ENCODE measurements at regions not wholly inside any gene's neighbourhood (a gene's known extent, or its start where the extent isn't known, plus 50 kb on each side); places are given as distances from the start of the nearest gene placed in this dataset.

DNA sequence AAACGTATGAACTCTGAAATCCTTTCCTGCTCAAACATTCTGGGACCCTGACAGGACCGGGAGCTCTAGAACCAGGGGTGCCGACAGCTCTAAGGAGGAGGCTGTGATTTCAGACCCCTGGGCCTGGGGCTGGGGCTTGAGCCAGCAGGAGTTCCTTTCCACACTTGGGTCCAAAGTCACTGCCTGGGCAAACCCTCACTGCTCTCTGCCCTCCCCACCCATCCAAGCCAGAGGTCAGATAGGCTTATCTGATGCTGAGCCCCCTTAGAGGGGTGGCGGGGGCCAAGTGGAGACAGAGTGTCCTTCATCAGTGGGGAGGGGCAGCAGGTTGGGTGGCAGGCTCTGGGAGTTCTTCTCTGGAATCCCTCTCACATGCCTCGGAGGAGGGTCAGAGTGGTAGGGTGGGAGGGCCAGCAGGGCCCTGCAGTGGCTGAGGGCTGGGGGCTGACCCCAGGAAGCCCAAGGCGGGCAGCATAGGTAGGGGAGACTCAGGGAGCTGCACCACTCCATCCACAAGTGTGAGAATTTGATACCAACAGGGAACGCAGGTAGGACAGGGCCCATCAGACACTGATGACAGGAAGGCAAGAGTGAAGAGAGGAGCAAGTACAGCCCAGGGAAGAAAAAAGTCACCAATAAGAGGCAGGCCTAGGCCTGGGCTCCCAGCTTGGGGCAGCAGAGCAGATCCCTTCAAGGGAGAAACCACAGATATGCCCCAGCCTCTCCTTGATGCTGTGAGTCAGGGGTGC lies 121.0 kb downstream of the MRPL14 start (continued):
- TF ChIP-seq ATF6 (CRISPR knock-in tag; conservative IDR thresholded peaks at IDR 0.05) (no peak), ZMYM3 (CRISPR knock-in tag; IDR thresholded peaks at IDR 0.05) (peak; percentile 12; the same call in 1 of the 2 replicates), KDM3A (CRISPR knock-in tag; IDR thresholded peaks at IDR 0.05; ENCODE audit: low read depth) (no peak), TEAD2 (CRISPR knock-in tag; IDR thresholded peaks at IDR 0.05) (no peak), ZNF546 (CRISPR knock-in tag; conservative IDR thresholded peaks at IDR 0.05) (no peak), ZNF691 (CRISPR knock-in tag; IDR thresholded peaks at IDR 0.05; ENCODE audit: borderline replicate concordance, low read depth) (no peak), ZNF614 (CRISPR knock-in tag; IDR thresholded peaks at IDR 0.05; ENCODE audit: borderline replicate concordance) (no peak), ZNF570 (CRISPR knock-in tag; IDR thresholded peaks at IDR 0.05; ENCODE audit: borderline replicate concordance) (no peak), ZNF3 (CRISPR knock-in tag; IDR thresholded peaks at IDR 0.05) (no peak), ZNF747 (CRISPR knock-in tag; IDR thresholded peaks at IDR 0.05; ENCODE audit: borderline replicate concordance) (0 out of 2 replicates have a peak, but pooled peaks have one; percentile 39), ZBTB7B (CRISPR knock-in tag; IDR thresholded peaks at IDR 0.05) (peak; percentile 67; the same call in 1 of the 2 replicates), ZNF563 (CRISPR knock-in tag; IDR thresholded peaks at IDR 0.05) (no peak), ZFAT (CRISPR knock-in tag; conservative IDR thresholded peaks at IDR 0.05) (no peak), ZBTB7A (CRISPR knock-in tag; IDR thresholded peaks at IDR 0.05) (peak; percentile 96)
- TF ChIP-seq, protein P1, sequence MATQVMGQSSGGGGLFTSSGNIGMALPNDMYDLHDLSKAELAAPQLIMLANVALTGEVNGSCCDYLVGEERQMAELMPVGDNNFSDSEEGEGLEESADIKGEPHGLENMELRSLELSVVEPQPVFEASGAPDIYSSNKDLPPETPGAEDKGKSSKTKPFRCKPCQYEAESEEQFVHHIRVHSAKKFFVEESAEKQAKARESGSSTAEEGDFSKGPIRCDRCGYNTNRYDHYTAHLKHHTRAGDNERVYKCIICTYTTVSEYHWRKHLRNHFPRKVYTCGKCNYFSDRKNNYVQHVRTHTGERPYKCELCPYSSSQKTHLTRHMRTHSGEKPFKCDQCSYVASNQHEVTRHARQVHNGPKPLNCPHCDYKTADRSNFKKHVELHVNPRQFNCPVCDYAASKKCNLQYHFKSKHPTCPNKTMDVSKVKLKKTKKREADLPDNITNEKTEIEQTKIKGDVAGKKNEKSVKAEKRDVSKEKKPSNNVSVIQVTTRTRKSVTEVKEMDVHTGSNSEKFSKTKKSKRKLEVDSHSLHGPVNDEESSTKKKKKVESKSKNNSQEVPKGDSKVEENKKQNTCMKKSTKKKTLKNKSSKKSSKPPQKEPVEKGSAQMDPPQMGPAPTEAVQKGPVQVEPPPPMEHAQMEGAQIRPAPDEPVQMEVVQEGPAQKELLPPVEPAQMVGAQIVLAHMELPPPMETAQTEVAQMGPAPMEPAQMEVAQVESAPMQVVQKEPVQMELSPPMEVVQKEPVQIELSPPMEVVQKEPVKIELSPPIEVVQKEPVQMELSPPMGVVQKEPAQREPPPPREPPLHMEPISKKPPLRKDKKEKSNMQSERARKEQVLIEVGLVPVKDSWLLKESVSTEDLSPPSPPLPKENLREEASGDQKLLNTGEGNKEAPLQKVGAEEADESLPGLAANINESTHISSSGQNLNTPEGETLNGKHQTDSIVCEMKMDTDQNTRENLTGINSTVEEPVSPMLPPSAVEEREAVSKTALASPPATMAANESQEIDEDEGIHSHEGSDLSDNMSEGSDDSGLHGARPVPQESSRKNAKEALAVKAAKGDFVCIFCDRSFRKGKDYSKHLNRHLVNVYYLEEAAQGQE (IDR thresholded peaks at IDR 0.05; ENCODE audit: borderline replicate concordance in 1 of 2, low read depth in 1 of 2, low read length in 2 of 2), result no peak
- TF ChIP-seq, protein P2, sequence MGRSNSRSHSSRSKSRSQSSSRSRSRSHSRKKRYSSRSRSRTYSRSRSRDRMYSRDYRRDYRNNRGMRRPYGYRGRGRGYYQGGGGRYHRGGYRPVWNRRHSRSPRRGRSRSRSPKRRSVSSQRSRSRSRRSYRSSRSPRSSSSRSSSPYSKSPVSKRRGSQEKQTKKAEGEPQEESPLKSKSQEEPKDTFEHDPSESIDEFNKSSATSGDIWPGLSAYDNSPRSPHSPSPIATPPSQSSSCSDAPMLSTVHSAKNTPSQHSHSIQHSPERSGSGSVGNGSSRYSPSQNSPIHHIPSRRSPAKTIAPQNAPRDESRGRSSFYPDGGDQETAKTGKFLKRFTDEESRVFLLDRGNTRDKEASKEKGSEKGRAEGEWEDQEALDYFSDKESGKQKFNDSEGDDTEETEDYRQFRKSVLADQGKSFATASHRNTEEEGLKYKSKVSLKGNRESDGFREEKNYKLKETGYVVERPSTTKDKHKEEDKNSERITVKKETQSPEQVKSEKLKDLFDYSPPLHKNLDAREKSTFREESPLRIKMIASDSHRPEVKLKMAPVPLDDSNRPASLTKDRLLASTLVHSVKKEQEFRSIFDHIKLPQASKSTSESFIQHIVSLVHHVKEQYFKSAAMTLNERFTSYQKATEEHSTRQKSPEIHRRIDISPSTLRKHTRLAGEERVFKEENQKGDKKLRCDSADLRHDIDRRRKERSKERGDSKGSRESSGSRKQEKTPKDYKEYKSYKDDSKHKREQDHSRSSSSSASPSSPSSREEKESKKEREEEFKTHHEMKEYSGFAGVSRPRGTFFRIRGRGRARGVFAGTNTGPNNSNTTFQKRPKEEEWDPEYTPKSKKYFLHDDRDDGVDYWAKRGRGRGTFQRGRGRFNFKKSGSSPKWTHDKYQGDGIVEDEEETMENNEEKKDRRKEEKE (IDR thresholded peaks at IDR 0.05), result no peak
- TF ChIP-seq, protein P3, sequence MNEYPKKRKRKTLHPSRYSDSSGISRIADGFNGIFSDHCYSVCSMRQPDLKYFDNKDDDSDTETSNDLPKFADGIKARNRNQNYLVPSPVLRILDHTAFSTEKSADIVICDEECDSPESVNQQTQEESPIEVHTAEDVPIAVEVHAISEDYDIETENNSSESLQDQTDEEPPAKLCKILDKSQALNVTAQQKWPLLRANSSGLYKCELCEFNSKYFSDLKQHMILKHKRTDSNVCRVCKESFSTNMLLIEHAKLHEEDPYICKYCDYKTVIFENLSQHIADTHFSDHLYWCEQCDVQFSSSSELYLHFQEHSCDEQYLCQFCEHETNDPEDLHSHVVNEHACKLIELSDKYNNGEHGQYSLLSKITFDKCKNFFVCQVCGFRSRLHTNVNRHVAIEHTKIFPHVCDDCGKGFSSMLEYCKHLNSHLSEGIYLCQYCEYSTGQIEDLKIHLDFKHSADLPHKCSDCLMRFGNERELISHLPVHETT (CRISPR knock-in tag; conservative IDR thresholded peaks at IDR 0.05), result no peak
